ENCODE measurements at regions not wholly inside any gene's neighbourhood (a gene's known extent, or its start where the extent isn't known, plus 50 kb on each side); places are given as distances from the start of the nearest gene placed in this dataset.

GRCh38 chr11:128324531-128325141, 262.7 kb downstream of the ETS1 start:
- no peak for DNase-seq

- DNase-seq, result no peak
Observed at GRCh38 chr11:128324051-128324481, 263.3 kb downstream of the ETS1 start.

- DNase-seq, result no peak
Observed at GRCh38 chr11:128323381-128323780, 264.0 kb downstream of the ETS1 start.

- no peak for DNase-seq
Observed at GRCh38 chr11:128318856-128319474, 268.4 kb downstream of the ETS1 start.

- DNase-seq, result no peak
Observed at GRCh38 chr11:128316541-128317227, 270.7 kb downstream of the ETS1 start.

GRCh38 chr11:128315933-128316332, 271.4 kb downstream of the ETS1 start:
- DNase-seq, result no peak

GRCh38 chr11:128313931-128314330, 273.4 kb downstream of the ETS1 start:
- no peak for DNase-seq

GRCh38 chr11:128311742-128312719, 275.3 kb downstream of the ETS1 start:
- DNase-seq, result no peak

- no peak for DNase-seq
Observed at GRCh38 chr11:128310676-128311445, 276.5 kb downstream of the ETS1 start.

- DNase-seq, result no peak
Observed at GRCh38 chr11:128310005-128310404, 277.4 kb downstream of the ETS1 start.

GRCh38 chr11:128308794-128309193, 278.6 kb downstream of the ETS1 start:
- no peak for DNase-seq

GRCh38 chr11:128305588-128305987, 281.8 kb downstream of the ETS1 start:
- no peak for DNase-seq

GRCh38 chr11:128304666-128305485, 282.5 kb downstream of the ETS1 start:
- no peak for DNase-seq

- no peak for DNase-seq
Observed at GRCh38 chr11:128304116-128304515, 283.2 kb downstream of the ETS1 start.

- no peak for DNase-seq
Observed at GRCh38 chr11:128303383-128303782, 284.0 kb downstream of the ETS1 start.

- no peak for DNase-seq
Observed at GRCh38 chr11:128302425-128303186, 284.8 kb downstream of the ETS1 start.

GRCh38 chr11:128301756-128302155, 285.6 kb downstream of the ETS1 start:
- no peak for DNase-seq

GRCh38 chr11:128300785-128301184, 286.6 kb downstream of the ETS1 start:
- DNase-seq, result no peak

- DNase-seq, result no peak
Observed at GRCh38 chr11:128299132-128299726, 288.1 kb downstream of the ETS1 start.

GRCh38 chr11:128298271-128298670, 289.1 kb downstream of the ETS1 start:
- no peak for DNase-seq
